PC-9 (cell line): ENCODE measurements at regions not wholly inside any gene's neighbourhood (a gene's known extent, or its start where the extent isn't known, plus 50 kb on each side); places are given as distances from the start of the nearest gene placed in this dataset.

Experiments
- CTCF ChIP-seq: fragments of 200-600 bp; sonication (generic); conservative IDR thresholded peaks from 2 replicates; pipeline ENCODE4 v1.6.1; 2017; ENCODE audit warnings: mixed run types, antibody characterized with exemption, mild to moderate bottlenecking, moderate library complexity
- EZH2 ChIP-seq: fragments of 200-600 bp; sonication (generic); IDR thresholded peaks from 2 replicates; pipeline ENCODE4 v1.8.0; 2017; ENCODE audit warnings: antibody characterized with exemption, low read depth

- no peak for TF ChIP-seq CTCF
- TF ChIP-seq EZH2 = no peak
Observed at GRCh38 chr1:30148676-30149075, 574.7 kb downstream of the MATN1 start.
